HEK293T (cell line): ENCODE measurements at regions not wholly inside any gene's neighbourhood (a gene's known extent, or its start where the extent isn't known, plus 50 kb on each side); places are given as distances from the start of the nearest gene placed in this dataset.
A peak's percentile ranks its signal among the peaks of the same experiment; 100 is the strongest.

ENCODE experiments used
- CTCF ChIA-PET: fragments of 350-600 bp; formaldehyde crosslinking; extraction: SDS; loops from one replicate; lab custom pipeline; 2021; ENCODE audit warnings: antibody characterized with exemption, inconsistent platforms; lab: Yijun Ruan, JAX
- POLR2A ChIA-PET: fragments of 350-600 bp; formaldehyde crosslinking; extraction: SDS; loops from one replicate; lab custom pipeline; 2020; ENCODE audit warnings: antibody characterized with exemption, inconsistent platforms; lab: Yijun Ruan, JAX
- DNase-seq: peaks from one replicate; pipeline ENCODE4 v3.0.0; 2012; ENCODE audit warnings: mixed read lengths; ENCODE audit errors: extremely low spot score
- ARNT ChIP-seq: fragments of 450-650 bp; IDR thresholded peaks from 2 replicates; pipeline ENCODE4 v1.6.1; 2017; ENCODE audit warnings: mild to moderate bottlenecking
- BHLHE40 ChIP-seq: fragments of 450-650 bp; IDR thresholded peaks from 2 replicates; pipeline ENCODE4 v1.6.1; 2016; ENCODE audit warnings: mild to moderate bottlenecking, moderate library complexity, borderline replicate concordance
- CTBP1 ChIP-seq: fragments of 450-650 bp; IDR thresholded peaks from 2 replicates; pipeline ENCODE4 v1.6.1; 2016; ENCODE audit warnings: borderline replicate concordance
- ELF4 ChIP-seq: fragments of 450-650 bp; IDR thresholded peaks from 2 replicates; pipeline ENCODE4 v1.6.1; 2017; ENCODE audit warnings: antibody characterized with exemption
- FOXA1 ChIP-seq: fragments of 450-650 bp; IDR thresholded peaks from 2 replicates; pipeline ENCODE4 v1.6.1; 2016; ENCODE audit warnings: mild to moderate bottlenecking
- FOXK2 ChIP-seq: fragments of 450-650 bp; IDR thresholded peaks from 2 replicates; pipeline ENCODE4 v1.6.1; 2016; ENCODE audit warnings: mild to moderate bottlenecking
- FOXM1 ChIP-seq: fragments of 450-650 bp; IDR thresholded peaks from 2 replicates; pipeline ENCODE4 v1.6.1; 2017; ENCODE audit warnings: mild to moderate bottlenecking, borderline replicate concordance
- HDGF ChIP-seq: fragments of 450-650 bp; IDR thresholded peaks from 2 replicates; pipeline ENCODE4 v1.6.1; 2017; ENCODE audit warnings: antibody characterized with exemption, borderline replicate concordance
- L3MBTL2 ChIP-seq: fragments of 450-650 bp; conservative IDR thresholded peaks from 2 replicates; pipeline ENCODE4 v1.6.1; 2016; ENCODE audit warnings: mild to moderate bottlenecking
- LEF1 ChIP-seq: fragments of 450-650 bp; IDR thresholded peaks from 2 replicates; pipeline ENCODE4 v1.6.1; 2017; ENCODE audit warnings: mild to moderate bottlenecking, borderline replicate concordance
- NFRKB ChIP-seq: fragments of 450-650 bp; IDR thresholded peaks from 2 replicates; pipeline ENCODE4 v1.6.1; 2016; ENCODE audit warnings: mild to moderate bottlenecking, moderate library complexity
- SP1 ChIP-seq: fragments of 450-650 bp; IDR thresholded peaks from 2 replicates; pipeline ENCODE4 v1.6.1; 2017
- SUZ12 ChIP-seq: fragments of 450-650 bp; IDR thresholded peaks from 2 replicates; pipeline ENCODE4 v1.6.1; 2016; ENCODE audit warnings: mild to moderate bottlenecking
- TARDBP ChIP-seq: fragments of 450-650 bp; IDR thresholded peaks from 2 replicates; pipeline ENCODE4 v1.6.1; 2016
- ZNF384 ChIP-seq: fragments of 450-650 bp; IDR thresholded peaks from 2 replicates; pipeline ENCODE4 v1.6.1; 2016
- TF ChIP-seq, protein P1 (sequence below): fragments of 450-650 bp; IDR thresholded peaks from 2 replicates; pipeline ENCODE4 v1.6.1; 2016

DNA sequence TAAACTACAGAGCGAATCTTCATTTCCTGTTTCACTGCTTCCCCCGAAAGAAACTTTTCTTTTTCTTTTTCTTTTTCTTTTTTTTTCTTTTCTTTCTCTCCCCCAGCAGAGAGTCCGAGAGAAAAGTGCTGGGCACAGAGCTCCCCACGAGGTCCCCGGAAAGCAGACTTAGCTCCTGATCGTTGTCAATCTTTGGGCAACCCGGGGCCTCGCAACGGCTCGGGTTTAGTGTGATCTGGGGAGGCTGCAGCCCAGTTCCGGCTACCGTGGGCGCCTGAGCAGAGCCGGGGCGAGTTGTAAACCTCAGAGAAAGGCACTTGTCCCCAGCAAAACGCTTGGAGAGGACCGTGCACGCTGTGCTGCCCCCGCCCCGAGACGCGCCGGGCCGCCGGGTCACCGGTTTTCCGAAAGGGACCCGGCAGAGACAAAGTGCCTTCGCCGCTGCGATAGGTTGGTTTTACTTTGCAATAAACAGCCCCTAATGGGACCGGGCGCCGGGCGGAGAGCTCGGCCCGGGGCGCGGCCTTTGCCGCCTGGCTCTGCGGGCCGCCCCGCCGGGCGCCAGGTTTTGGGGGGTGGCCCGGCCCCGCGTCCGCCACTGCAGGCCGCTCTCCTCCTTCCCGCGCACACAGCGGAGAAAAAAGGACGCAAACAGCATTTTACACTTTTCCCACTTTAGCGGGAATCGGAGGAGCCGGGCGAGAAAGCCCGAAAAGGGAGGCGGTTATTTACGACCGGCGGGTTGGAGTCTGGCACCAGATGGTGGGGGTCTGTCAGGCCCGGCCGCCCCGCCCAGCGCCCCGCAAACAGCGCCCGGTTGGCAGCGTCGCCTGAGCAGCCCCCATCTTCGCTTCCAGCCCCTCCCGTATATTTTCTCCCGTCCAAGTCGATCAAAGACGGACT lies 136.0 kb downstream of the INSIG2 start:
- CTCF ChIA-PET: no interaction called here
- TF ChIP-seq SUZ12 (no peak), ZNF384 (no peak), BHLHE40 (no peak), CTBP1 (no peak), SP1 (no peak), FOXA1 (no peak), ELF4 (no peak), LEF1 (no peak), ARNT (no peak), FOXK2 (no peak), FOXM1 (no peak), NFRKB (no peak), L3MBTL2 (no peak), HDGF (no peak), TARDBP (no peak)
- TF ChIP-seq, protein P1, sequence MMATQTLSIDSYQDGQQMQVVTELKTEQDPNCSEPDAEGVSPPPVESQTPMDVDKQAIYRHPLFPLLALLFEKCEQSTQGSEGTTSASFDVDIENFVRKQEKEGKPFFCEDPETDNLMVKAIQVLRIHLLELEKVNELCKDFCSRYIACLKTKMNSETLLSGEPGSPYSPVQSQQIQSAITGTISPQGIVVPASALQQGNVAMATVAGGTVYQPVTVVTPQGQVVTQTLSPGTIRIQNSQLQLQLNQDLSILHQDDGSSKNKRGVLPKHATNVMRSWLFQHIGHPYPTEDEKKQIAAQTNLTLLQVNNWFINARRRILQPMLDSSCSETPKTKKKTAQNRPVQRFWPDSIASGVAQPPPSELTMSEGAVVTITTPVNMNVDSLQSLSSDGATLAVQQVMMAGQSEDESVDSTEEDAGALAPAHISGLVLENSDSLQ: no peak
- no peak for DNase-seq
- POLR2A ChIA-PET: no interaction called here

DNA sequence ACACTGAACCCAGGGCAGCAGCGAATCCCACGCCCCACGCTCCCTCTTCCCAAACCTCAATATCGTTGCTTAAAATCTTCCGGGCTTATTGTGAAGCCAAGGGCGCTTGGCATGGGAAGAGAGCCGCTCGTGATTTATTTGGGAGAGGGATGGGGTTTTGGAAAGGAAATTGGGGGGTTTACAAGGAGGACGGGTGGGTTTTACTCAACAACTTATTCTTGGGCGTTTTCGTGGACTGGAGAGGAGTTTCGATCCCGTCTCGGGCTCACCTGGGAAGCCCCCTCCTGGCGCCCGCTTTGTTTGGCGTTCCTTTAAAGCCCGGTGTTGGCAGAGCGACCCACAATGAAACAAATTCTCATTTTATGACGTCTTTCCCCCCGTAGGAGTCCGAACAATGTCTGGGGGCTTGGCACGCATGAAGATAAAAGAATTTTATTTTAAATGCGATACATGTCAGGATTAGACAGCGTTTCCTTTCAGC lies 135.3 kb downstream of the INSIG2 start:
- TF ChIP-seq NFRKB: no peak
- TF ChIP-seq FOXA1: no peak
- no peak for TF ChIP-seq SP1
- no peak for TF ChIP-seq TARDBP
- TF ChIP-seq CTBP1: no peak
- no peak for TF ChIP-seq SUZ12
- no peak for TF ChIP-seq FOXK2
- no peak for TF ChIP-seq LEF1
- TF ChIP-seq FOXM1: no peak
- no peak for TF ChIP-seq HDGF
- no peak for TF ChIP-seq ZNF384
- TF ChIP-seq, protein P1: no peak
- TF ChIP-seq L3MBTL2: no peak
- ChIA-PET POLR2A (no interaction called here), CTCF (no interaction called here)
- DNase-seq: no peak

DNA sequence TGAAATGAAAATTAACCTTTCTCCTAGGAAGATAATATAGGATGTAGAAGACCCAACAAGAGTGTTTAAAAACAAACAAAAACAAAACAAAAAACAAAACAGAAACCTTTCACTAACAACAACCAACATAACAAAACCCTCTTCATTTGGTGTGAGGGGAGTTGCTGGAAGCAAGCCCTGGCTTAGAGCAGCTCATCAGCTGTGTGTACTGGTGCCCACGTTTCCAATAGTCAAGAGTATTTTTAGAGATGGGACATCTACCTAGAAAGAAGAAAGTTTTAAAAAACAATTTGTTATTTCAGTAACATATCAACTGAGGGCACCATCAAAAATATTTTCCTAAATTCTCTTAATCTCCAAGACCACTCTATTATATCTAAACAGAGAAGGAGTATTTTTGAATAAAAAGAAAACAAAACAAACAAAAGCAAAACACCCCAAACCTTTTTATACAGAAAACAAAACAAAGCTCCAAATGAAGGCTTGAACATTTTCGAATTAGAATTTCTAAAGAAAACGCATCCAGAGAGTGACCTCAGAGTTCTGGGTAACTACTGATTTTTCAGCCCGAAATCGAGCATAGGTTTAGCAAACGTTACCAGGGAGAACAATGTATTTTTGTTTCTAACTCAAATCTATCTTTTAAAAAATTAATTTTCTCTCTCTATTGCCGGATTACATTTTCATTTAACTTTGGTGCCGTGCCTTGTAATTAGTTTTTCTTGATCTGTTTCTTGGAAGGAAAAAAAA lies 134.6 kb downstream of the INSIG2 start:
- no peak for DNase-seq
- CTCF ChIA-PET: interaction anchor here (0.8 kb wide), 1 partner anchor 225 kb away, joined by 3 read pairs; no protein-coding TSS in a partner anchor
- POLR2A ChIA-PET: no interaction called here
- no peak for TF ChIP-seq FOXK2
- TF ChIP-seq BHLHE40: no peak
- TF ChIP-seq ARNT: no peak
- TF ChIP-seq FOXA1: no peak
- TF ChIP-seq ELF4: no peak

DNA sequence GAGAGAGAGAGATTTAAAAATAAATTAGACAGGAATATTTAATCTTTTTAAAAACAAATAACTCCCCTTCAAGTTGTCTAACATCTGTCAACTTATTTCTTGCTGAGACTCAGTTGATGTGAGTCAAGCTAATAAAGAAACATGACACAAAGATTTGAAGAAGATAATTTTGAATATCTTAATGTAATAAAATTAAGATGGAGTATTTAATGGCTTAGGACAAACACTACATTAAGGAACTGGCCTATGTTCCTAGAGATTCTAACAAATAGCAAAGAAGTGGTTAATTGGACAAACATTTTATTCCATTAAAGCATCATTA lies 134.0 kb downstream of the INSIG2 start:
- no peak for TF ChIP-seq ELF4
- TF ChIP-seq NFRKB: no peak
- TF ChIP-seq L3MBTL2: no peak
- TF ChIP-seq BHLHE40: no peak
- TF ChIP-seq SP1: no peak
- no peak for TF ChIP-seq ARNT
- TF ChIP-seq CTBP1: no peak
- no peak for TF ChIP-seq FOXK2
- TF ChIP-seq FOXM1: no peak
- TF ChIP-seq FOXA1: no peak
- no peak for TF ChIP-seq LEF1
- TF ChIP-seq, protein P1: no peak
- no peak for TF ChIP-seq SUZ12
- TF ChIP-seq ZNF384: no peak
- TF ChIP-seq HDGF: no peak
- no peak for TF ChIP-seq TARDBP
- POLR2A ChIA-PET: no interaction called here
- no peak for DNase-seq
- CTCF ChIA-PET: interaction anchor here (0.8 to 1.7 kb wide), 2 partner anchors 226 to 642 kb away, joined by 3 to 4 read pairs; no protein-coding TSS in a partner anchor

DNA sequence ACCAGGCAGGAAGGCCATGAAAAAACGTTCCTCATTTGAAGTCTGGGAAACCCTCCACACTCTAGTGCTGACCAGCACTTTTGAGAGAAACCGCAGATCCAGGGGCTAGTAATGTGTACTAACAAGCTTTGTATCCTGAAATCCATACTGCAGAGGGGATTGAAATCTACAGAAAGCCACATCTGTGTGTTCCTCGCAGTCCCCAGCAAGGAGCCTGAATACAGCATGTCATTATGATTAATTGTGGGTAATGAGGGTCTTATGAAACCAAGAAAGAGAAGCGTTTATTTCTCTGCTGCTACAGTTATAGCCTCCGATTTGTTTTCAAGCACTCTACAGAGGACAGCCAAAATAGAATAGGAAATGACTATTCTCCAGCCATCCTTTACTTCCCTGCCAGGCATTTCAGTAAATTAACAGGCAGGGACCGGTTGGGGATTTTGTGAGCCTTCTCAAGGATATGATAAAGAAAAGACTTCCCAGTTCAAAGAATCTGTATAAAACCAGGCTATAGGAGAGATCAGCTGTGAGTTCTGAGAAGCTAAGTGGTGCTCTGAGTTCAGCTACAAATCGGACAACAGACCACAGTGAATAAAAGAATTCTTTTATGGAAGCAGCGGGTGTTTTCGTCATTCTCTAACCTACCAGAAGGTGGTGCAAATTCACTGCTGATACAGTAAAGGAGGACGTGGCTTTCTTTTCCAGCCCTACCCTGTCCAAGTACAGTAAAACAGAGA lies 133.4 kb downstream of the INSIG2 start:
- ChIA-PET CTCF (interaction anchor here (0.6 to 1.7 kb wide), 5 partner anchors 14 to 643 kb away, joined by 3 to 4 read pairs (median 3); no protein-coding TSS in a partner anchor), POLR2A (no interaction called here)
- DNase-seq: peak; percentile 59
- no peak for TF ChIP-seq SUZ12
- TF ChIP-seq FOXK2: no peak
- no peak for TF ChIP-seq SP1
- TF ChIP-seq ELF4: no peak
